WTC11 (cell line): ENCODE measurements at regions not wholly inside any gene's neighbourhood (a gene's known extent, or its start where the extent isn't known, plus 50 kb on each side); places are given as distances from the start of the nearest gene placed in this dataset.

ENCODE experiments used
- ATAC-seq: fragments of 200-7000 bp; cut with Tn5 transposase; 2 replicates; pipeline ENCODE4 v1.10.0; 2021; ENCODE audit warnings: mild to moderate bottlenecking, moderate library complexity
- CTCF ChIA-PET: fragments of 300-600 bp; sonication (Branson Sonifier 250); formaldehyde crosslinking; loops from one replicate; lab custom pipeline; 2021; ENCODE audit warnings: antibody characterized with exemption; lab: Charles Lee
- POLR2A ChIA-PET: fragments of 350-600 bp; sonication (Branson Sonifier 250); formaldehyde crosslinking; loops from one replicate; lab custom pipeline; 2021; ENCODE audit warnings: antibody characterized with exemption; lab: Charles Lee
- DNase-seq: peaks from one replicate; pipeline ENCODE4 v3.0.0; 2021; ENCODE audit warnings: low spot score
- H3K27ac Mint-ChIP-seq: 2 replicates; pipeline ENCODE4 v1.8.0; 2021; ENCODE audit warnings: mixed read lengths
- H3K27me3 Mint-ChIP-seq: 2 replicates; pipeline ENCODE4 v1.8.0; 2021; ENCODE audit warnings: low read depth, mild to moderate bottlenecking, moderate library complexity, mixed read lengths
- H3K36me3 Mint-ChIP-seq: 2 replicates; pipeline ENCODE4 v1.8.0; 2021; ENCODE audit warnings: mixed read lengths
- H3K4me1 Mint-ChIP-seq: 2 replicates; pipeline ENCODE4 v1.8.0; 2022; ENCODE audit warnings: mixed read lengths
- H3K4me3 Mint-ChIP-seq: 2 replicates; pipeline ENCODE4 v1.8.0; 2021; ENCODE audit warnings: mild to moderate bottlenecking, moderate library complexity, mixed read lengths
- H3K9me3 Mint-ChIP-seq: 2 replicates; pipeline ENCODE4 v1.8.0; 2021; ENCODE audit warnings: mixed read lengths
- AR ChIP-seq: fragments of 250-450 bp; sonication (Bioruptor Pico); IDR thresholded peaks from 2 replicates; pipeline ENCODE4 v1.9.0; 2021; ENCODE audit warnings: mild to moderate bottlenecking
- ATF6 ChIP-seq: sonication (generic); formaldehyde crosslinking; IDR thresholded peaks from 2 replicates; pipeline ENCODE4 v1.8.1; 2023; ENCODE audit warnings: mild to moderate bottlenecking, missing genetic modification reagents
- CBFB ChIP-seq: sonication (generic); formaldehyde crosslinking; IDR thresholded peaks from 2 replicates; pipeline ENCODE4 v1.8.1; 2022; ENCODE audit warnings: mild to moderate bottlenecking, low read depth, missing genetic modification reagents
- CREB1 ChIP-seq: sonication (generic); formaldehyde crosslinking; IDR thresholded peaks from 2 replicates; pipeline ENCODE4 v1.8.0; 2023; ENCODE audit warnings: mild to moderate bottlenecking, missing genetic modification reagents
- FOXP4 ChIP-seq: sonication (generic); formaldehyde crosslinking; IDR thresholded peaks from 2 replicates; pipeline ENCODE4 v1.8.0; 2022; ENCODE audit warnings: mild to moderate bottlenecking, missing genetic modification reagents
- GRHL2 ChIP-seq: fragments of 250-450 bp; sonication (Bioruptor Pico); IDR thresholded peaks from 2 replicates; pipeline ENCODE4 v1.8.0; 2022; ENCODE audit warnings: mild to moderate bottlenecking, moderate library complexity; ENCODE audit not compliant: insufficient replicate concordance, severe bottlenecking
- GTF2I ChIP-seq: fragments of 250-450 bp; sonication (Bioruptor Pico); conservative IDR thresholded peaks from 2 replicates; pipeline ENCODE4 v1.4.0; 2021; ENCODE audit warnings: mild to moderate bottlenecking
- HMGA2 ChIP-seq: fragments of 250-450 bp; sonication (Bioruptor Pico); IDR thresholded peaks from 2 replicates; pipeline ENCODE4 v1.4.0; 2021; ENCODE audit warnings: mild to moderate bottlenecking, moderate library complexity
- MLX ChIP-seq: sonication (generic); formaldehyde crosslinking; IDR thresholded peaks from 2 replicates; pipeline ENCODE4 v1.8.1; 2023; ENCODE audit warnings: mild to moderate bottlenecking, missing genetic modification reagents, moderate library complexity
- MYBL2 ChIP-seq: sonication (generic); formaldehyde crosslinking; IDR thresholded peaks from 2 replicates; pipeline ENCODE4 v1.8.1; 2023; ENCODE audit warnings: mild to moderate bottlenecking, moderate library complexity, missing genetic modification reagents
- NFYB ChIP-seq: sonication (generic); formaldehyde crosslinking; conservative IDR thresholded peaks from 2 replicates; pipeline ENCODE4 v1.8.0; 2022; ENCODE audit warnings: low read depth, missing genetic modification reagents
- NR1H2 ChIP-seq: sonication (generic); formaldehyde crosslinking; IDR thresholded peaks from 2 replicates; pipeline ENCODE4 v1.9.0; 2021; ENCODE audit warnings: mild to moderate bottlenecking, moderate library complexity, missing genetic modification reagents
- NR2C2 ChIP-seq: sonication (generic); formaldehyde crosslinking; IDR thresholded peaks from 2 replicates; pipeline ENCODE4 v1.8.0; 2022; ENCODE audit warnings: mild to moderate bottlenecking, missing genetic modification reagents
- PRDM15 ChIP-seq: sonication (generic); formaldehyde crosslinking; IDR thresholded peaks from 2 replicates; pipeline ENCODE4 v1.8.0; 2022; ENCODE audit warnings: missing genetic modification reagents
- RELA ChIP-seq: sonication (generic); formaldehyde crosslinking; IDR thresholded peaks from 2 replicates; pipeline ENCODE4 v1.8.1; 2022; ENCODE audit warnings: missing genetic modification reagents, mild to moderate bottlenecking, borderline replicate concordance
- SMAD4 ChIP-seq: sonication (generic); formaldehyde crosslinking; IDR thresholded peaks from 2 replicates; pipeline ENCODE4 v1.8.0; 2022; ENCODE audit warnings: mild to moderate bottlenecking, missing genetic modification reagents
- ZBTB21 ChIP-seq: sonication (generic); formaldehyde crosslinking; IDR thresholded peaks from 2 replicates; pipeline ENCODE4 v1.8.1; 2023; ENCODE audit warnings: mild to moderate bottlenecking, missing genetic modification reagents, borderline replicate concordance
- ZNF121 ChIP-seq: sonication (generic); formaldehyde crosslinking; IDR thresholded peaks from 2 replicates; pipeline ENCODE4 v1.8.0; 2023; ENCODE audit warnings: missing genetic modification reagents
- ZNF219 ChIP-seq: sonication (generic); formaldehyde crosslinking; IDR thresholded peaks from 2 replicates; pipeline ENCODE4 v1.8.0; 2023; ENCODE audit warnings: missing genetic modification reagents, mild to moderate bottlenecking, borderline replicate concordance
- ZNF232 ChIP-seq: sonication (generic); formaldehyde crosslinking; IDR thresholded peaks from 2 replicates; pipeline ENCODE4 v1.8.0; 2022; ENCODE audit warnings: mild to moderate bottlenecking, missing genetic modification reagents
- TF ChIP-seq, protein P1 (sequence below): fragments of 250-450 bp; sonication (Bioruptor Pico); IDR thresholded peaks from 2 replicates; pipeline ENCODE4 v1.8.0; 2021; ENCODE audit warnings: mild to moderate bottlenecking
- TF ChIP-seq, protein P2 (sequence below): fragments of 250-450 bp; sonication (Bioruptor Pico); IDR thresholded peaks from 2 replicates; pipeline ENCODE4 v1.9.0; 2021; ENCODE audit warnings: mild to moderate bottlenecking

DNA sequence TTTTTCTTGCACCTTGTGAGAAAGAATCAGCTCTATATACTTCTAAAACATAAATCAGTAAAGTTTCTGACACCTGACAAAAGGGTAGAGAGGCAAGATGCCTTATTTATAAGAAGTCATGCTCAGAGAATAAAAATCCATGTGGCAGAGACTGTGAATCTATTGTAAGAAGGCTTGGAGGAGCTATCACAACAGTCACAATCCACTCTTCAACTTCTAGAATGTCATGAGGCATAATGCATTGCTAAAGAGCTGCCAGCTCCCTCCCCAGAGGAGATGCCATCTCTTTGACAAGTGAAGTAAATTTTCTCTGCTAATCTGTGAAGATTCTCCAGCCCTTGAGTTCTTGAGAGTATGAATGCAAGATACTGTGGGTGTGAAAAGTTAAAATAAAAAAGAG, 971.2 kb upstream of the IGFBP7 start (continued):
- TF ChIP-seq, protein P1, sequence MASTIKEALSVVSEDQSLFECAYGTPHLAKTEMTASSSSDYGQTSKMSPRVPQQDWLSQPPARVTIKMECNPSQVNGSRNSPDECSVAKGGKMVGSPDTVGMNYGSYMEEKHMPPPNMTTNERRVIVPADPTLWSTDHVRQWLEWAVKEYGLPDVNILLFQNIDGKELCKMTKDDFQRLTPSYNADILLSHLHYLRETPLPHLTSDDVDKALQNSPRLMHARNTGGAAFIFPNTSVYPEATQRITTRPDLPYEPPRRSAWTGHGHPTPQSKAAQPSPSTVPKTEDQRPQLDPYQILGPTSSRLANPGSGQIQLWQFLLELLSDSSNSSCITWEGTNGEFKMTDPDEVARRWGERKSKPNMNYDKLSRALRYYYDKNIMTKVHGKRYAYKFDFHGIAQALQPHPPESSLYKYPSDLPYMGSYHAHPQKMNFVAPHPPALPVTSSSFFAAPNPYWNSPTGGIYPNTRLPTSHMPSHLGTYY (CRISPR knock-in tag) = no peak
- TF ChIP-seq ZBTB21 (CRISPR knock-in tag) (no peak), CREB1 (CRISPR knock-in tag) (no peak)
- TF ChIP-seq, all 79 proteins: peak for 0

DNA sequence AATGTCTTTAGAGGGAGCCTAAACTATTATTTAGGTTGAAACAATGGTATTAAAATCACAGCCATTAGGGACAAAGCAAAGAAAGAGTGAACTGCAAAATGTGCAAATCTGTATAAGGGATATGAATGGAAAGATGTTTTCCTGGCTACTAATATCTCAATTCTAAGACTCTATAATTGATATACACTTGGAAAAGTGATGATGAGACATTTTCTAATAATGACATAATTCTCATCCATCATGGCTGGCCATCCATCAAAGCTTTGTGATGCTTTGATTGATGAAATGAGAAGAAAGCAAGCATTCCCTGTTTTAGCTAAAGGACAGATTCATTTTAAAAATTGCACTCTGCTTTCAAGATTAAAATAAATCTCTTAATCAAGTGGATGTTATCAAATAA, 965.5 kb upstream of the IGFBP7 start:
- DNase-seq = no peak
- no peak overlapping the region for H3K27ac Mint-ChIP-seq
- POLR2A ChIA-PET = no interaction called here
- CTCF ChIA-PET = no interaction called here
- no peak overlapping the region for H3K4me3 Mint-ChIP-seq
- TF ChIP-seq GRHL2 = no peak
- no peak for TF ChIP-seq ZNF219 (CRISPR knock-in tag)
- no peak for TF ChIP-seq RELA (CRISPR knock-in tag)
- TF ChIP-seq NR2C2 (CRISPR knock-in tag) = no peak
- no peak for TF ChIP-seq FOXP4
- no peak for TF ChIP-seq HMGA2 (CRISPR knock-in tag)
- no peak for TF ChIP-seq GTF2I (CRISPR knock-in tag)
- no peak for TF ChIP-seq MLX (CRISPR knock-in tag)
- no peak for TF ChIP-seq ATF6 (CRISPR knock-in tag)
- TF ChIP-seq NR1H2 (CRISPR knock-in tag) = no peak
- TF ChIP-seq SMAD4 (CRISPR knock-in tag) = no peak
- no peak for TF ChIP-seq MYBL2 (CRISPR knock-in tag)
- no peak for TF ChIP-seq ZNF121 (CRISPR knock-in tag)
- no peak for TF ChIP-seq NFYB
- no peak for TF ChIP-seq ZNF232 (CRISPR knock-in tag)
- TF ChIP-seq CBFB = no peak
- TF ChIP-seq AR = no peak
- TF ChIP-seq, protein P2, sequence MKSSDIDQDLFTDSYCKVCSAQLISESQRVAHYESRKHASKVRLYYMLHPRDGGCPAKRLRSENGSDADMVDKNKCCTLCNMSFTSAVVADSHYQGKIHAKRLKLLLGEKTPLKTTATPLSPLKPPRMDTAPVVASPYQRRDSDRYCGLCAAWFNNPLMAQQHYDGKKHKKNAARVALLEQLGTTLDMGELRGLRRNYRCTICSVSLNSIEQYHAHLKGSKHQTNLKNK (CRISPR knock-in tag) = no peak
- no peak for TF ChIP-seq PRDM15
- no peaks in the 10 kb centered on the region for H3K27me3 Mint-ChIP-seq
- 0 out of 2 replicates have a peak, but pooled peaks cover 3% of the 10 kb centered on the region for H3K36me3 Mint-ChIP-seq
- H3K4me1 Mint-ChIP-seq = no peaks in the 10 kb centered on the region
- ATAC-seq = no peak
- peaks cover 10% of the 10 kb centered on the region for H3K9me3 Mint-ChIP-seq
